Germinal center (tissue), 1 donor: ENCODE measurements at regions not wholly inside any gene's neighbourhood (a gene's known extent, or its start where the extent isn't known, plus 50 kb on each side); places are given as distances from the start of the nearest gene placed in this dataset.
"Not testable (repeated sequence)": the region's sequence is repeated elsewhere in the genome, so short reads cannot be mapped to it uniquely, and the experiment has no call there.

Source experiments
- DNase-seq: peaks from one replicate; pipeline ENCODE4 v3.0.0; 2012; ENCODE audit warnings: mixed read lengths, low spot score

DNA sequence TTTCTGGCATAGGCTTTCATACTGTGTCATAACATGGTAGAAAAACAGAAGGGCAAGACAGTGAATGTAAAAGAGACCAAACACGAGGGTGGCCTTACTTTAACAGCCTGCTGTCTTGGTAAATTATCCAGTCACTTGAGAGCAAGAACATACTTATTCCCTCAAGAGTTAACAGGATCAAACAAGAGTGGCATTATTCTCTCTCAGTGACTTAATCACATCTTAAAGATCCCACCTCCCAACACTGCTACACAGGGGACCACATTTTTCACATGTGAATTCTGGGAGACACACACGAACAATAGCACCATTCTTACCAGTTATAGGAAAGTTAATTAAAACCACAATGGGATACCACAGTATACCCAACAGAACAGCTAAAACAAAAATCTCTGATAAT lies 898.0 kb upstream of the C9orf72 start:
- no peak for DNase-seq

DNA sequence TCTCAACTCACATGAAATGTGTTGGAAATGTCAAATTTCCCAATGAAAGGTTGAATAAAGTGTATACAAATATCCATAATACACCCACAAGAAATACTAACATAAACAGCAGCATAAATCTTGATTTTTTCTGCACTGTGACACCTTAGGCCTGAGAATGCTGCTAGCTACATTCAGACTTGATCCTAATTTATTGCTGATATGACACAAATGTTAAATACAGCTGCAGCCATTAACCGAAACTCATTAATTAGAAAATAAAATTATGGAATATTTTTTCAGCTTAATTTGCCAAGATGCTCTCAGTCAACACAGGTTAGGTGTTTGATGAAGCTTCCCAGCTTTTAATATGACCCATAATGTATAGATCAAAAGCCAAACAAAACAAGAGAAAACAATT lies 914.3 kb upstream of the C9orf72 start:
- DNase-seq: no peak

DNA sequence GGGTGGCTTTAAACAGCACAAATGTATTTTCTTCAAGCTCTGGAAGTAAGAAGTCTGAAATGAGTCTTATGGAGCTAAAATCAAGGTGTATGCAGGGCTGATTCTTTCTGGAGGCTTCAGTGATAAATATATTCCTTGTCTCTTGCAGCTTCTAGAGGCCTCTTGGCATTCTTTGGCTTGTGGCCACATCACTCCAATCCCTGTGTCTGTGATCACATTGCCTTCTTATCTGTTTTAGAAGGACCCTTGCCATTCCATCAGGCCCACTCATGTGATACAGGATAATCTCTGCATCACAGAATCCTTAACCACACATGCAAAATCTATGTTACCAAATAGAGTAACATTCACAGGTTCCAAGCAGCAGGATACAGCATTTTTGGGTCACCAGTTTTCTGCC lies 917.8 kb upstream of the C9orf72 start:
- no peak for DNase-seq

DNA sequence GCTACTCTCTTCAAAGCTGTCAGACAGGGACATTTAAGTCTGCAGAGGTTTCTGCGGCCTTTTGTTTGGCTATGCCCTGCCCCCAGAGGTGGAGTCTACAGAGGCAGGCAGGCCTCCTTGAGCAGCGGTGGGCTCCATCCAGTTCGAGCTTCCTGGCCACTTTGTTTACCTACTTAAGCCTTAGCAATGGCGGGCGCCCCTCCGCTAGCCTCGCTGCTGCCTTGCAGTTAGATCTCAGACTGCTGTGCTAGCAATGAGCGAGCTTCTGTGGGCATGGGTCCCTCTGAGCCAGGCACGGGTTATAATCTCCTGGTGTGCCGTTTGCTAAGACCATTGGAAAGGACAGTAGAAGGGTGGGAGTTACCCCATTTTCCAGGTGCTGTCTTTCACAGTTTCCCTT lies 924.9 kb upstream of the C9orf72 start:
- not testable (repeated sequence) for DNase-seq

DNA sequence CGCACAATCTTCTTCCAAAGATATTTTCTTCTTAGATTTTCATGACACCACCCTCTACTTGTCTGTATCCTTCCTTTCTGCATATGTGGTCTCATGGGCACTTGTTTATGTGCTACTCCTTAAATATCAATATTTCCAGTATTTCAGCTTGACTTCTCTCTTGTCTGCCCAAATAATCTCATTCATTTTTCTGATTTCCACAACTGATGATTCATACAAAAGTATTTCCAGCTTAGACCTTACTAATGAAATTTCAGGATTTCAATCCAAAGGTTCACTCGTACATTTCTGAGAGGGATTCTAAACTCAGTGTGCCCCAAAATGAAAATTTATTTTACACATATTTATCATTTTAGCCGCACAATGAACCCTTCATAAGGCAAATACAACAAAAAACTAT lies 928.9 kb upstream of the C9orf72 start:
- no peak for DNase-seq

DNA sequence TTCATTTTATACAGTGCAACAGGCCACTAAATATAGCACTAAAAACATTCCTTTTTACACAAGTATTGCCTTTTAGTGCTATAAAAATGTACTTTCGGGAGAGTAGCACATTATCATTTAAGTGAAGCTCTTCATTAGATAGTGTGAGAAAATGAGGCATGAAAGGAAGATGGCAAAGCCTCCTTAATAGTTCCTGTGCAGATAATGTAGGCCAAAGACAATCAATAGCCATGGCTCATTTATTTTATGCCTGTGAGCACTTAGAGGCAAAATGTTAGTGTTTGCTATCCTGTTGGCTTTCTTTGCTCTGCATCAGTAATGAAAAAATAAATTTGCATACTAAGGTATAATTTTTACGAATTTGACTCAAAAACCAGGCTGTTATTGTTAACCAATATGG lies 929.5 kb upstream of the C9orf72 start:
- no peak for DNase-seq

DNA sequence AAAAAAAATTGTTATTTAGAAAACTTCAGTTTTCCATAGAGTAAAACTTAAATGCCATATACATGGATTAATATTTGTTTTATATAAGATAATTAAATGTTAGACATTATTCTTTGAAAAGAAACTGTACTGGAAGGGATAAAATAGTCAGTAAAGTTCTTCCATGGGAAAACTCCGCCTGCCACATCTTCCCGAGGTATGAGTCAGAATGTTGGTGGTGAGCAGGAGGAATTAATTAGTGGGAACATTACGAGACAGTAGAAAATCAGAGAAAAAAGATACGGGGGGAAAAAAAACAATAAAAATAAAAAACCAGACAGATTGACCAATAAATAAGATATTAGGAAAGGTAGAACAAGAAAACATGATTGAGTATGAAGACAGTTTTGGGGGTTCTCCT lies 930.3 kb upstream of the C9orf72 start:
- DNase-seq: no peak

DNA sequence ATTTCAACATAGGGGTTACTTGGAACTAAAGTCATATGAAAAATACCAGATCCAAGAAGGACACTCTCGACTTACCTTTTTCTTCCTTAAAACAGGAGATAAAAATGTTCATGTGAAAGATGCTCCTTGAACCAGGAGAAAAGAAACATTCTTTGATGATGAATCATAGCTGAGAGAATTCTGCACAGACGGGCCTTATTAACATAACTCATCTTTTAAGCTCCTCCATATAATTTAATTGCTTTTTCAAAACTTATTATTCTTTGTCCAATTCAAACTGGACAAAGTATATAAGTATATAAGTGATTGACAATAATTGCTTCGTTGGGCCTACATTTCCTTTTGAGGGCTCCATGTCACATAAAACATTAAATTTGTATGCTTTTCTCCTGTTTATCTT lies 945.2 kb upstream of the C9orf72 start:
- no peak for DNase-seq

DNA sequence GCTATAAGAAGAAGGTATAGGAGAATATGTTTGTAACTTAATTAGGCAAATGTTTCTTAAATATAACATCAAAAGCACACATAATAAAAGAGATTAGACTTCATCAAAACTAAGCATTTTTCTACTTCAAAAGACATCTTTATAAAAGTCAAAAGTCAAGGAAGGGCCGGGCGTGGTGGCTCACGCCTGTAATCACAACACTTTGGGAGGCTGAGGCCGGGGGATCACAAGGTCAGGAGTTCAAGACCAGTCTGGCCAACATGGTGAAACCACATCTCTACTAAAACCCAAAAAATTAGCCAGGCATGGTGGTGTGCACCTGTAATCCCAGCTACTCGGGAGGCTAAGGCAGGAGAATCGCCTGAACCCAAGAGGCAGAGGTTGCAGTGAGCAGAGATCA lies 951.0 kb upstream of the C9orf72 start:
- DNase-seq: not testable (repeated sequence)

DNA sequence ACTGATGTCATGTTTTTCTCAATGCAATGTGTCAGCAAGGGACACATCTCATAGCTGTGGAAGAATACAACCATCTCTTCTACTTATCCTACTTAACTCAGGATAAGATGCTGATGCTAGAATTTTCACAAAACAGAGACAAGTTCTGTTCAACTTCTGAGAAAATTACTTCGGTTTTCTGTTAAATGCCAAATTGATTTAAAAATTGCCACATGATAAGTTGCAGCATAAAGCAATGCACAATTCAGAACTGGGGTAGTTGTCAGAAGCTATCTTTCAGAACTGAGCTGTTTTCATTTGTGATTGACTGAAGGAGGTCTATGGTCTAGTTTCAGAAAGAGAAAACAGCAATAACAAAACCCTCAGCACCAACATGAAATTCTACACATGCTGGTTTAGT lies 954.8 kb upstream of the C9orf72 start:
- no peak for DNase-seq

DNA sequence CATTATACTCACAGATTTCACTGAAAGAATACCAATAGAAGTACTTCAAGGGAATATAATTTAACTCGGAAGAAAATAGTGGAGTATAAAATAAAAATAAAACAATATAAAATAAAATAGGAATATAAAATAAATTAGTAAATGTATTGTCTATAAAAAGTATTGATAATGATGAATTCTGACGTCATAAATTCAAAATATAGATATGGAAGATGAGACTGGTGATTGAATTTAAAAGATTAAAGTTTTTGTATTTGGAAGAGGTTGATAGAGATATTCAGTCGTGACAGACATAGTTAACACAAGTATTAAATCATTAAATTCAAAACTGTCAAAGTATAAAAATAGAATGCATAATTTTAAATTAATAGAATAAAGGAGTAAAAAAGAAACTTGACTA lies 964.9 kb upstream of the C9orf72 start:
- no peak for DNase-seq

DNA sequence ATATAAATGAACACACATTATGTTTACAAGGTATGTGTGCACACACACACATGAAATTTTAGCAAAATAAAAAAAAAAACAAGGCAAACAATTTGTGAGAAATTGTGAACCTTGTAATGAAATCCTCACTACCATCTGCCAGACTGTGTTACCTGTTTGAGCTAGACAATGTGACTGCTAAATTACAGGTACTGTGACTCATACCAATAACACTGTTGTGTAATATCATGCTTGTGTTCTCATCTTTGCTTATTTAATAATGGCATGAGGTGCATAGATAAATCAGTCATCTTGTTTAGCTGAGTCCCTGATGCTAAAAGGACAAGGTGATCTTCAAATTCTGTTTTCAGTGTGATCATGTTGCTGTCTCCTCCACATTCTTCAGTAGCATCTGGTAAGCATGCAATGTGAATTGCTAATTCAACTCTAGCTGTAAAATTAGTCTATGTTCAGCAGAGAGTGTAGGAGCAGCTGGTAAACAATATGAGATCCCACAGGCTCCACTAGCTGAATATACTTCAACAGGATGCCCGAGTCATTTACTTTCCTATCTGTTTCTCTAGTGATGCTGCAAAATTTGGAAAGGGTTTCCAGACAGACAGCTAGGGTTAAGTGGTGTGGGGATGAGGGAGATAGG lies 966.3 kb upstream of the C9orf72 start:
- no peak for DNase-seq

DNA sequence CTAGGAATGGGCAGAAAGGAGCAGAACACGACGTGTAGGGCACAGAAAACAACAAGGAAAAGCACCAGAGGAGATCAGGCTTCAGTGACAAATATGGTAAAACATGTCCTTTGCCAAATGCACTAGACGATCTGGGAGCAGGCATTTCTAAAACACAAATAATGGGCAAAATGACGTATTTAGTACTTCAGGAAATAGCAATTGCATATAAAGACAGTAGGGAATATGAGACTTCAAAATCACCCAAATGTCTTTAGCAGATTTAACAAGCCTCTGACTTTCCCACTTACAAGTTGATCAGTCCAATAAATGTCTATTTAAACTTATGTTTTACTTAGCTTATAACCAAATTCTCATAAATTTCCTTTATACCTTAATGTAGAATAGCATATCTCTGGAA lies 969.6 kb upstream of the C9orf72 start:
- DNase-seq: no peak

DNA sequence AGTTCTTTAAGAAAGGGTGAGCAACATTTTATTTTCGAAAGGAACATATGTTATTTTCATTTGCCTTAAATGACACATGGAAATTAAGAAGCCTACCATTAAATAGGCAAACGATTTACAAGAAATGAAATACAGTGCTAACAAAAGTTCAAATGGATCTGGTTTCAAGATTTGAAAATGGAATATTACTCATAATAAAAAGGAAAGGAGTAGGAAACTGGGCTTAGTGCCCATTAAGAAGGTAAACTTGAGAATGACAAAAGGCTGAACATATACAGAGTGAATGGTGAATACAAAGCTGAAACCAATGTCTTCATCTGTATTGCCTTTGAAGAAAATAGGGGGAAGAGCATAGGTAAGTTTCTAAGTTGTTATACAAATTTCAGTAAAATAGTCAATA lies 974.2 kb upstream of the C9orf72 start:
- no peak for DNase-seq

DNA sequence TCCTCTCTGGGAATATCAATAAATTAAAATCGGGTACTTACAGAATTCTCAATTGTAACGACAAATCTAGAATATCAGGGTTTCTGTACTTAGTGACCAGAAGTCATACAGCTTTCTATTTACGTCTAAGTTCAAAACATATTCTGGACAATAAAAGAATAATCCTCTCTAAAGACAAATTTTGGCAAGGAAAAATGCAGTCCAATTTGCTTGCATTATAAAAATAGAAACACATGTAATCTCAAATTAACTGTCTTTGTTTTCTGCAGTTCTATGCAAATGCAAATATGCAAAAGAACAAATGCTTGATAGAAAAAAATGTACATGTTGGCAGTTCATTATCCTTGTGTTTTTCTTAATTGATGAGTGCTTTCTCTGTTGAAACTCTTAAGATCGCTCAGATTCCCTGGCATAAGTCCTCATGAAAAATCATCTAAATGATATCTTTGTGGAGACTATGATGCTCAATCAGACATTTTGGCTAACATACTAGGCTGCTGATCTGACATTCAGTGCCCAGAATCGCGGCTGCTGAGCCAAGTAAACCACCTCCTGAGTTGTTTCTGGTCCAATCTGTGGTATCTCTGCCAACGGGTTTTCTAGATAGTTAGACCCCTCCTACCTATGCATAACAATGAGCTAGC lies 990.1 kb upstream of the C9orf72 start:
- no peak for DNase-seq

DNA sequence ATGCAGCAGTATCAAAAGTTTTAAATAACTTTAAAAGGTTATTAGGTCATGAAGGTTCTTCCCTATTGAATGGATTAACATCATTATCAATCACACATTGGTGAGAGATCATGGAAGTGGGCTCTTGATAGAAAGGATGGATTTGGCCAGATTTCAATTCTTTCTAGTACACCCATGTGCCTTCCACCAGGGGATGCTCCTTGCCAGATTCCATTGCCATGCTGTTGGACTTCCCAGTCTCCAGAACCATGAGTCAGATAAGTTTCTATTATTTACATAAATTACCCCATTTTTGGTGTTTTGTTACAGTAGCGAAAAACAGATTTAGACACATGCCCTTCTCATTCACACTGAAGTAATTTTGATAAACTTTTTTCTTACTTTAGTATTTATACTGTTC lies 1010.6 kb upstream of the C9orf72 start:
- DNase-seq: no peak

DNA sequence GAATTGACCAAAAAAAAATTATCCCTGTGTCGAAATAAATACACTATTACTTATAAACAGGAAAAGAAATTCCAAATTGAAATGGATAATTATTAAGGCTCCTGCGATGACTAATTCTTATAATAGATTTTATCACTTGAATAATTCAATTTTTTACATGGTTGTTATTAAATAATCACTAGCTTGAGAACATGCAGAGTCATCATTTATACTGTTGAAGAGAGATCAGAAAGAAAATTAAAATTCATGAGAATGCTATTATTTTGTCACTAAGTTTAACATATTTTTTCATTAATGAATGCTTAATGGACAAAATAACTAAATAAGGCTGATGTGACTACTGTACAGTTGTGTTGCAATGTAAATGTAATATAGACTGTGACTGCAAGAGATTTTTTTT lies 1011.3 kb upstream of the C9orf72 start:
- no peak for DNase-seq

DNA sequence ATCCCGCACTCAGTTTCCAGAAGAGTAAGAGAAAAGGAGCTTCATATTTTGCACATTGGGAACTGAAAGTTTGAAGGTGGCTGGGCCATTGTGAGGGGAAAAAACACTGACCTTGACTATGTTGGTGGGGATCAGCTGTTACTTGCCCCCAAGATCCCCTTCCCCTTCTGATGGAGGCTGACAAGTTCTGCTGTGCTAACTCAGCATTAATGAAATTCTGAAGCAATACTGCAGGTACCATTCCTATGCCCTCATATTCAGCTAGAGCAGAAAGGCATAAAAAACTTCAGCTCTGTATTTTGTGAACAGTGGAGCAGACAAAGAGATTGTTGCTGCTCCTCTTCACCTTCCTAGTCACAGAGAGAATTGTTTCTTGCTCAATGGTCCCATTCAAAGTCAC lies 1013.8 kb upstream of the C9orf72 start:
- no peak for DNase-seq

DNA sequence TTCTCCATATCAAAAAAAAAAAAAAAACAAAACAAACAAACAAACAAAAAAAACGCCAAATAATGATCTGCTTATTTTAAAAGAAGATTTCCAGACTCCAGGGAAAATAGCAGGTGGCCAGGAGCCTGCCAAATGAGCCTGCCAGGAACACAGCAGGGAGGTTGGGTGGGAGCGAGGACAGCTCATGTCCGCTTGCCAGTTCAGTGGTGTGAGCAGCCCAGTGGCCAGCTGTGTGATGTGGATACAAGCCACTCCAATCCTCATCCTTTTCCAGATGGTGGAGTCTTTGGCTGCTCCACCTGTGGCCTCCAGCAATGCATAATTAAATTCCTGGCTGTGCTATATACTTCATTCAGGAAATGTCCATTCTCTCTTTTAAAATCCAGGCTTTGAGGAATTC lies 1025.1 kb upstream of the C9orf72 start:
- DNase-seq: no peak

DNA sequence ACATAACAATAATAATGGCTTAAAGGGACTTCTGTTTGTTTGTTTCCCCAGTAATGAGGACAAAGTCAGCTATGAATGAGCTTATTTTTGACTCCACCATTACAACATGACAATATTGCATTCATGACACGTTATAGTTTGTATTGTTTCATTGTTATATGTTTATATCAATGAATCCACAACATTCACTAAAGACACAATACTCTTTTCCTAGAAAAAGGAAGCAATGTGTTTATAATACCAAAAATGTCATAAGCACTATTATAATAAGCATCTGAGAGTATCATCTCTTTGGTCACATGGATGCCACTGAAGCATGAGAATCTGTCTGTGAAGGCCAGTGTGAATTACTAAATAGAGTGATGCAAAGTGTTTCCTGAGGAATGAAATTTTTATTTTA lies 1026.9 kb upstream of the C9orf72 start:
- no peak for DNase-seq

DNA sequence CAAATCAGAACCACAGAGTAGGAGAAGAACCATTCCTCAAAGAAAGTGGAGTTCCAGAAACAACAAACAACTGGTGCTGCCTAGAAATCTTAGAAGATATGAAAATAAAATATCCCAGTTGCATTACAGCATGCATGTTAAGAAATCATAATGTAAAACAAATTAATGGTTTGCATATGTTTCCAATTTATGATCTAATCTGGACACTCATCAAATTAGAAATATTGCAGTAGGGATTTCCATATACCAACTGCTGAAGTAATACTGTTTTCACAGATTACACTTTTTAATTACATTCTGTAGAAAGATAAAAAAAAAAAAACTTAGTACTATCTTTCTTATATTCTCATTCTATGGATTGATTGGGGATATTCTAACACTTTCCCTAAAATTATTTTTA lies 1034.6 kb upstream of the C9orf72 start:
- DNase-seq: no peak

DNA sequence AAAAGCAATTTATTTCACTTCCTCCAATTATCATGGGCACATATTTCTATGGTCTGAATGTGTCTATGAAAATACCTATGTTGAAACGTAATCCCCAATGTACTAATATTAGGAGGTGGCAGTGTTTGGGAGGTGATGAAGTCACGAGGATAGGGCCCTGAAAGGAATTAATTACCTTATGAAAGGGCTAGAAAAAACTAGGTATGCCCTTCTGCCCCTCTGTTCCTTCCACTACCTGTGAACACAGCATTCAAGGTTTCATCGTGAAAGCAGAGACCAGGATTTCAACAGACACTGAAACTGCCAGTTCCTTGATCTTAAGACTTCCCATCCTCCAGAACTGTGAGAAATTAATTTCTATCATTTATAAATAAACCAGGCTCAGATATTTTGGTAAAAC lies 1037.1 kb upstream of the C9orf72 start:
- no peak for DNase-seq

DNA sequence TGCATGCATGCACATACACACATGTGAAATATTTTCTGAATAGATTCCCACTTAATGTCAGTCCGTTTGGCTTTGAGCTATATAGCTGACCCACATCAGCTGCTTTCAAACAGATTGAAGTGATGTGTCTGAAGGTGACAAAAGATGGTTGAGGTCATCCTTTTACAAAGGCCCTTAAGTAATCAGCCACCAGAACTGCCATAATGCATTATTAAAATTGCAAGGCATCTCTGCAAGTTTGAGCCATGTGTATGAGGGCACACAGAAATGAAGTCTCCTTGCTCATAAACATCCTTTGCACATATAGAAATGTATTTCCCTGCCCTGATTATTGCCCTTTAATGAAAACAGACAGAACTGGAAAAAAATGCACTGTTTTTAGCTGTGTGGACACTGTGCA lies 1043.0 kb upstream of the C9orf72 start:
- DNase-seq: no peak

DNA sequence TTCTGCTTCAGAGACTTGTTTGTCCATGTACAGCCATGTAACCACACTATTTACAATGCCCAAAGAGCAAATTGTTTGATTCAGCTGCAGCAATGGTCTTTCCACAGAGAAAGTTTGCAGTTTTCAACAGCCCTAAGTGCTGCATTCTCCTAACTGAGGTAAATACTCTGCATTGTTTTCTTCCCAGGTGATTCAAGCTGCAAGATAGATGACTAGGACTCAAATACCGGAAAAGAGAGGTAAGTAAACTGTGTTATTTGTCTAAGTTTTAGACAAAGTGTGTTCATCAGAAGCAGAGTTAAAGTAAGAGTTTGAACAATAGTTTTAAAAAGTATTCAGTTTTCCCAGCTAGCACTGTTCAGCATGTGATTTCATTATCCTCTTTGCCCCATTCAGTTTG lies 1046.7 kb upstream of the C9orf72 start:
- DNase-seq: no peak
